ENCODE measurements at regions not wholly inside any gene's neighbourhood (a gene's known extent, or its start where the extent isn't known, plus 50 kb on each side); places are given as distances from the start of the nearest gene placed in this dataset.
A peak's percentile ranks its signal among the peaks of the same experiment; 100 is the strongest.
"Not testable (repeated sequence)": the region's sequence is repeated elsewhere in the genome, so short reads cannot be mapped to it uniquely, and the experiment has no call there.

DNA sequence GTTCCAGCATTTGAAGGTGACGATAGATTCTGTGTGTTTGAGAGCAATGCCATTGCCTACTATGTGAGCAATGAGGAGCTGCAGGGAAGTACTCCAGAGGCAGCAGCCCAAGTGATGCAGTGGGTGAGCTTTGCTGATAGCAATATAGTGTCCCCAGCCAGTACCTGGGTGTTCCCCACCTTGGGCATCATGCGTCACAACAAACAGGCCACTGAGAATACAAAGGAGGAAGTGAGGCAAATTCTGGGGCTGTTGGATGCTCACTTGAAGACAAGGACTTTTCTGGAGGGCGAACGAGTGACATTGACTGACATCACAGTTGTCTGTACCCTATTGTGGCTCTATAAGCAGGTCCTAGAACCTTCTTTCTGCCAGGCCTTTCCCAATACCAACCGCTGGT lies 142.0 kb downstream of the PLS3 start:
- DNase-seq: no peak

DNA sequence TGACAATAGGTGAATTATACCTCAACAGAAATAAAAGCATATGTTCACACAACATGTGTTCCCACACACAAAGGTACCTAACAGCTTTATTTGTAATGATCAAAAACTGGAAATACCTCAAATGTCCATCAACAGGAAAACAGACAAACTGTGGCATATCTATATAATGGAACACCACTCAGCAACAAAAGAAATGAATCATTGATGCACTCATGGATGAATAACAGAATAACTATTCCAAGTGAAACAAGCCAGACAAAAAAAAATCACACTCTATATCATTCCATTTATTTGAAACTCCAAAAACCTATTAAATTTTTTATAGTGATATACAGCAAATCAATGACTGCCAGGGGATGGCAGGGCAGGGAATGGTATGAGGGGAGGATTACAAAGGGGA lies 148.1 kb downstream of the PLS3 start:
- no peak for DNase-seq

DNA sequence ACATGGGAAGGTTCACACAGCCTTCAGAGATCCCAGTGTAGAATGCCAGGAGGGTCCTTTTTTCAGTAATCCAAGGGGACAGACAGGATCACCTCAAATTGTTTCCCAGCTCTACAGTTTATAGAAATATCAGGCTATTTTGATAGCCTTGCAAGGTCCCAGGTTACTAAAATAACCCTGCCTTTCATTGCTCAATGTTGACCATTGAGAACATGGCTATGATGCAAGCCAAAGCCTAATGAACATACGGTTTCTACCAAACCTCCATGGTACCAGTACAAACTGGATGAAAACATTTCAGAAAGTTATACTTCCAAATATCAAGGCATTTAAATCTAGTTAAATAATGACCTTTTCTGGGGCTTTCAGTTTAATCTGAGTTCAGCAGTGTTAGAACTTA lies 151.5 kb downstream of the PLS3 start:
- no peak for DNase-seq

DNA sequence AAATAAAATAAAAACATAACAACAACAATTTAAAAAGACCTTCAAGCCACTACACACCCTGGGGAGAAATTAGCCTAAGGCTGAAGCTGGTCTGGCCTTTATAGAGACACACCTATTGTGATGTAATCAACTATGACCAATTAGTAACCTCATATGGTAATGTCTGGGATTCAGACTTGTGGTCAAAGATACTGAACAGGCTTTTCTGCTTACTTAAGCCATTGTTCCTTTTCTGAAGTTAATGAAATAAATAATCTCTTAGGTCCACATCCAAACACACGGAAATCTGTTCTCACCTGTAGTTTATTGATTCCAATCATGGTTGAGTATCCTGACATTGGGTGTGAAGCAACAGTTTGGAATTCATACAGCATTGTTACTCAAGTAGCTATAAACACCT lies 152.5 kb downstream of the PLS3 start:
- no peak for DNase-seq

DNA sequence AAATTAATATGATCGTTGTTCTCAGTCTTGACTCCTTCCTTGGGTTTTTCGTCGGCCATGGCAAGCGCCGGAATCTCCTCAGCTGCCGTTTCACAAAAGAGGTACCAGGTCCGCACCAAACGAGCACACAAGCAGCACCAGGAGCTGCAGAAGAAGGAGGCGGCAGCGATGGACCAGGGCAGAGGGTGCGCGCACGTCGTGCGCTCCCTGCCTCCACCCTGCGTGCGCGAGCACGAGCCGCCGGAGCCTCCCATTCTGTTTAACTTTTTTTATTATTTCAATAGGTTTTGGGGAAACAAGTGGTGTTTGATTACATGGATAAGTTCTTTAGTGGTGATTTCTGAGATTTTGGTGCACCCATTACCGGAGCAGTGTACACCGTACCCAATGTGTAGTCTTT lies 158.2 kb downstream of the PLS3 start:
- no peak for DNase-seq

DNA sequence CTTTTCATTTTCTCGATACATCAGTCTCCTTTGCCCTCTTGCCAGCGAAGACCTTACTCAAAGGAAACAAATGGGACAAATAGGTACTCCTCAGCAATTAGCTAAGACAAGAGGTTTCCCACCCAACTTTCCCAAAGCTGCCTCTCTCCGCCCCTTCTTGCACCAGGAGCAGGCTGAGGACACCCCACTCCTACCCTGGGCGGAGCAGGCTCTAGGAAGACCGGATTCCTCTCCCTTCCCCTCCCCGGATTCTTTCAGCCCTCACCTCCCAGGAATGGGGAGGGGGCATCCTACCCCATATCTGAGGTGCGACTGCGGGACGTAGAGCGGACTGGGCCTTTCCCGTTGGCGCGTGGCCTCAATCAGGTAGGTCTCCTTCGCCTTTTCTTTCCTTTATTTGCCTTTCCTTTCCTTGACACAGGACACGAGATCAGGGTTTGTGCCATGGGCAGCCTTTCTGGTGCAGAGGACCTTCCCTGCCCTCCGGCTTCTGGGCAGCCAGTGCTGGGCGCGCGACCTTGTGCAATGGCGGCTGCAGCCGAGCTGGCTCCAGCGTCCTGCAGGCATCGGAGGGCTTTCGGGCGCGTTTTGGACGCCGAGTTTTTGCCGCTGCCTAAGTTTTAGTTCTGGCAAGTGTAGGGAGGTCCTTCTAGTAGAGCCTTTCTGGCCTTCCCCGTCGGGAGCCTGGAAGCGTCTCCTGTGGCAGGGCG lies 161.9 kb downstream of the PLS3 start:
- not testable (repeated sequence) for DNase-seq

DNA sequence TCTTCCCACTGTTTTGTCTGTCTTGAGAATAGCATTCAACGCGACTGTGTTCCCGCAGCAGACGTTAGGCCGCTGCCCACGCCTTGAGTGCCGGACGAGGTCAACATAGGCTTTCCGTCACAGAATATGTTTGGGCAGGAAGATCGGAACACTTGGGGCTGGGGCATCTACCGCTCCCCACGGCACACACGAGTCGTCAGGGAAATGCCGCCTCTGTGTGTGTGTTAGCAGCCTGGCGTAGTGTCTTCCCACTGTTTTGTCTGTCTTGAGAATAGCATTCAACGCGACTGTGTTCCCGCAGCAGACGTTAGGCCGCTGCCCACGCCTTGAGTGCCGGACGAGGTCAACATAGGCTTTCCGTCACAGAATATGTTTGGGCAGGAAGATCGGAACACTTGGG lies 164.4 kb downstream of the PLS3 start:
- DNase-seq: not testable (repeated sequence)

DNA sequence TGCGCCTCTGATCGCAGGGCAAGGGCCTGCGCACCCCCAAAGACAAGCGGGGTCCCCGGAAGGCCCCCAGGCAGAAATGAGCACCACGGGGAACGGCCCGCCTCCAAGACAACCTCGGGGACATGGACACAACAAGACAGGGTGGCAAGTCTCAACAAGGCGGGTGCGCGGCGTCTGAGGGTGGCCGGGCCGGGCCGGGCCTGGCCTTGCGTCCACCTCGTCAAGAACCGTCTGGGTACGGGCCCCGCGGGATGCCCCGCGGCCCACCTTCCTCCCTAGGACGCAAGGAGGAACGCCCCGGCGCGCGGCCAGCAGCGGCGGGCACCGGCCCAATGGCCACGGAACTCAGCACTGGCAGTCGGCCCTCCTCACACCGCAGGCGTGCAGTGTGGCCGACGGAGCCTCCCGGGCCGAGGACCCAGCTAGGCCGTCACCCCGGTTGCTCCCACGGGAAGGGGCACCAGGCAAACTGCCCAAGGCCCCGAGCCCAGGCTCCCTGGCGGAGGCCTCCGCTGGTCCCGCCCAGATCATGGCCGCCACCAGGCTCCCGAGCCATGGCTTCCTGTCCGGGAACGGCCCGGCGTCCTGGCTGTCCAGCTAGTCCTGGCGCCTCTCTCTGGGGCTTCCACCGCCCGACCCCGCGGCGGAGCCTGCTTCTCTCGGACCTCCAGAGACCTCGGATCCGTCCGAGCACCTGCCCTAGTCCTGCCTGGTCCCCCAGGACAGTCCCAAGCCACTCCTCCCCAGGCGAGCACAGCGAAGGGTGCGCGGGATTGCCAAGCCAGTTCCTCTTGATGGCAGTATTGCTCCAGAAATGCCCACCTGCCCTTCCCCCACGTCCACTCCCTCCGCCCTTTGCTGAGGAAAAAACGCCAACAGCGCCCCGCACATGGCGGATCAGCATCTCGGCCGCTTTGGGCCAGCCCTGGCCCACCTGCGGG lies 167.1 kb downstream of the PLS3 start:
- DNase-seq: peak in 1 of 2 donors; percentile 48

DNA sequence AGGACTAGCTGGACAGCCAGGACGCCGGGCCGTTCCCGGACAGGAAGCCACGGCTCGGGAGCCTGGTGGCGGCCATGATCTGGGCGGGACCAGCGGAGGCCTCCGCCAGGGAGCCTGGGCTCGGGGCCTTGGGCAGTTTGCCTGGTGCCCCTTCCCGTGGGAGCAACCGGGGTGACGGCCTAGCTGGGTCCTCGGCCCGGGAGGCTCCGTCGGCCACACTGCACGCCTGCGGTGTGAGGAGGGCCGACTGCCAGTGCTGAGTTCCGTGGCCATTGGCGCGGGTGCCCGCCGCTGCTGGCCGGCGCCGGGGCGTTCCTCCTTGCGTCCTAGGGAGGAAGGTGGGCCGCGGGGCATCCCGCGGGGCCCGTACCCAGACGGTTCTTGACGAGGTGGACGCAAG lies 171.6 kb downstream of the PLS3 start:
- DNase-seq: not testable (repeated sequence)

DNA sequence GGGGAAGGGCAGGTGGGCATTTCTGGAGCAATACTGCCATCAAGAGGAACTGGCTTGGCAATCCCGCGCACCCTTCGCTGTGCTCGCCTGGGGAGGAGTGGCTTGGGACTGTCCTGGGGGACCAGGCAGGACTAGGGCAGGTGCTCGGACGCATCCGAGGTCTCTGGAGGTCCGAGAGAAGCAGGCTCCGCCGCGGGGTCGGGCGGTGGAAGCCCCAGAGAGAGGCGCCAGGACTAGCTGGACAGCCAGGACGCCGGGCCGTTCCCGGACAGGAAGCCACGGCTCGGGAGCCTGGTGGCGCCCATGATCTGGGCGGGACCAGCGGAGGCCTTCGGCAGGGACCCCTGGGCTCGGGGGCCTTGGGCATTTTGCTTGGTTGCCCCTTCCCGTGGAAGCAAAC lies 174.3 kb downstream of the PLS3 start:
- DNase-seq: not testable (repeated sequence)
